Left colon (tissue), 2 donors: ENCODE measurements at regions not wholly inside any gene's neighbourhood (a gene's known extent, or its start where the extent isn't known, plus 50 kb on each side); places are given as distances from the start of the nearest gene placed in this dataset.

ENCODE experiments used
- ATAC-seq: fragments of 200-7000 bp; cut with Tn5 transposase; one replicate; pipeline ENCODE4 v1.9.1; 2020; ENCODE audit warnings: mild to moderate bottlenecking, moderate library complexity
- DNase-seq, 2 donors: peaks; one replicate each; pipeline ENCODE4 v3.0.0-alpha.2; 2020
- intact Hi-C, 2 donors: fragments of 100-400 bp; cut with DNase I in 1 of 2; cut with micrococcal nuclease in 1 of 2; formaldehyde crosslinking; loops; one replicate each; pipeline versions ENCODE4 v1.11.2 to v1.14.0; 2022; cut with DNase I, micrococcal nuclease
- donor health status: DM: no; HTN: no; CAD: no.
- donor health status: DM: yes; HTN: yes; CAD: no.

- intact Hi-C loops = no loop called here
- ATAC-seq = peak; percentile 94
- DNase-seq = no peak
These were observed 62.7 kb upstream of the KAZN start for GRCh38 chr1:14535619-14536355.

- intact Hi-C loops = no loop called here
- DNase-seq (no peak), ATAC-seq (no peak)
These were observed 60.1 kb upstream of the KAZN start for GRCh38 chr1:14538335-14538734.

- DNase-seq (no peak), ATAC-seq (no peak)
- intact Hi-C loops = no loop called here
These were observed 59.2 kb upstream of the KAZN start for GRCh38 chr1:14539309-14539708.

- no peak for DNase-seq
- no peak for ATAC-seq
- intact Hi-C loops = no loop called here
These were observed 58.4 kb upstream of the KAZN start for GRCh38 chr1:14539953-14540563.

- ATAC-seq (no peak), DNase-seq (no peak)
These were observed 57.1 kb upstream of the KAZN start for GRCh38 chr1:14541348-14541747.

GRCh38 chr1:14543191-14543840 lies 55.2 kb upstream of the KAZN start:
- no peak for ATAC-seq
- intact Hi-C loops = no loop called here
- no peak for DNase-seq

More at GRCh38 chr1:14541348-14541747, 57.1 kb upstream of the KAZN start:
- intact Hi-C loops = no loop called here

GRCh38 chr1:14544319-14544718 lies 54.2 kb upstream of the KAZN start:
- DNase-seq (no peak), ATAC-seq (no peak)
- intact Hi-C loops = no loop called here

- intact Hi-C loops = no loop called here
- DNase-seq (no peak), ATAC-seq (no peak)
These were observed 53.0 kb upstream of the KAZN start for GRCh38 chr1:14545422-14546025.

- intact Hi-C loops = no loop called here
- DNase-seq (no peak), ATAC-seq (no peak)
These were observed 52.1 kb upstream of the KAZN start for GRCh38 chr1:14546416-14546815.
